ENCODE measurements at regions not wholly inside any gene's neighbourhood (a gene's known extent, or its start where the extent isn't known, plus 50 kb on each side); places are given as distances from the start of the nearest gene placed in this dataset.

GRCh38 chr2:236763857-236764256 is 194.2 kb downstream of the ACKR3 start:
- Mint-ChIP-seq H3K36me3 (no peaks in the 10 kb centered on the region), H3K27me3 (peaks cover 10% of the 10 kb centered on the region), H3K9me3 (no peaks in the 10 kb centered on the region), H3K4me1 (no peaks in the 10 kb centered on the region), H3K4me3 (no peak overlapping the region), H3K27ac (no peak overlapping the region)
- no peak for DNase-seq

GRCh38 chr2:236764716-236765115 is 195.1 kb downstream of the ACKR3 start:
- H3K9me3 Mint-ChIP-seq = no peaks in the 10 kb centered on the region
- H3K36me3 Mint-ChIP-seq = no peaks in the 10 kb centered on the region
- DNase-seq = no peak
- peaks cover 10% of the 10 kb centered on the region for H3K27me3 Mint-ChIP-seq
- no peak overlapping the region for H3K27ac Mint-ChIP-seq
- no peaks in the 10 kb centered on the region for H3K4me1 Mint-ChIP-seq
- H3K4me3 Mint-ChIP-seq = no peak overlapping the region

- H3K36me3 Mint-ChIP-seq = no peaks in the 10 kb centered on the region
Measured at GRCh38 chr2:236765478-236765877, 195.9 kb downstream of the ACKR3 start.

GRCh38 chr2:236766850-236767249 is 197.2 kb downstream of the ACKR3 start:
- Mint-ChIP-seq H3K27me3 (peaks cover 8% of the 10 kb centered on the region), H3K4me1 (no peaks in the 10 kb centered on the region), H3K9me3 (no peaks in the 10 kb centered on the region), H3K36me3 (no peaks in the 10 kb centered on the region), H3K4me3 (no peak overlapping the region), H3K27ac (no peak overlapping the region)
- no peak for DNase-seq

More at GRCh38 chr2:236765478-236765877, 195.9 kb downstream of the ACKR3 start:
- Mint-ChIP-seq H3K4me1 (no peaks in the 10 kb centered on the region), H3K27ac (no peak overlapping the region), H3K4me3 (no peak overlapping the region), H3K9me3 (no peaks in the 10 kb centered on the region), H3K27me3 (peaks cover 8% of the 10 kb centered on the region)
- no peak for DNase-seq

GRCh38 chr2:236767941-236768340 is 198.3 kb downstream of the ACKR3 start:
- no peaks in the 10 kb centered on the region for H3K36me3 Mint-ChIP-seq
- H3K4me1 Mint-ChIP-seq = no peaks in the 10 kb centered on the region
- H3K27ac Mint-ChIP-seq = no peak overlapping the region
- peaks cover 8% of the 10 kb centered on the region for H3K27me3 Mint-ChIP-seq
- H3K9me3 Mint-ChIP-seq = no peaks in the 10 kb centered on the region
- no peak for DNase-seq
- H3K4me3 Mint-ChIP-seq = no peak overlapping the region

GRCh38 chr2:236768393-236769140 is 198.9 kb downstream of the ACKR3 start:
- no peaks in the 10 kb centered on the region for H3K4me1 Mint-ChIP-seq
- peaks cover 8% of the 10 kb centered on the region for H3K27me3 Mint-ChIP-seq
- no peak overlapping the region for H3K4me3 Mint-ChIP-seq
- H3K27ac Mint-ChIP-seq = no peak overlapping the region
- H3K9me3 Mint-ChIP-seq = no peaks in the 10 kb centered on the region
- no peaks in the 10 kb centered on the region for H3K36me3 Mint-ChIP-seq
- DNase-seq = no peak

GRCh38 chr2:236769981-236770671 is 200.5 kb downstream of the ACKR3 start:
- Mint-ChIP-seq H3K4me3 (no peak overlapping the region), H3K27me3 (peaks cover 8% of the 10 kb centered on the region), H3K27ac (no peak overlapping the region), H3K36me3 (no peaks in the 10 kb centered on the region), H3K9me3 (no peaks in the 10 kb centered on the region), H3K4me1 (no peaks in the 10 kb centered on the region)
- no peak for DNase-seq

GRCh38 chr2:236772220-236772837 is 202.7 kb downstream of the ACKR3 start:
- Mint-ChIP-seq H3K36me3 (no peaks in the 10 kb centered on the region), H3K27ac (no peak overlapping the region), H3K4me3 (no peak overlapping the region), H3K4me1 (no peaks in the 10 kb centered on the region), H3K9me3 (no peaks in the 10 kb centered on the region), H3K27me3 (peaks cover 5% of the 10 kb centered on the region)
- no peak for DNase-seq

- Mint-ChIP-seq H3K9me3 (no peaks in the 10 kb centered on the region), H3K27ac (no peak overlapping the region), H3K4me3 (no peak overlapping the region), H3K27me3 (peaks cover 5% of the 10 kb centered on the region), H3K36me3 (no peaks in the 10 kb centered on the region), H3K4me1 (no peaks in the 10 kb centered on the region)
- DNase-seq = no peak
Measured at GRCh38 chr2:236773206-236773605, 203.6 kb downstream of the ACKR3 start.

GRCh38 chr2:236774171-236774570 is 204.5 kb downstream of the ACKR3 start:
- Mint-ChIP-seq H3K27me3 (peaks cover 8% of the 10 kb centered on the region), H3K36me3 (no peaks in the 10 kb centered on the region), H3K4me3 (no peak overlapping the region), H3K27ac (no peak overlapping the region), H3K9me3 (no peaks in the 10 kb centered on the region), H3K4me1 (no peaks in the 10 kb centered on the region)
- no peak for DNase-seq

- no peak for DNase-seq
- Mint-ChIP-seq H3K9me3 (no peaks in the 10 kb centered on the region), H3K27ac (no peak overlapping the region), H3K4me3 (no peak overlapping the region), H3K4me1 (no peaks in the 10 kb centered on the region), H3K36me3 (no peaks in the 10 kb centered on the region), H3K27me3 (peaks cover 3% of the 10 kb centered on the region)
Measured at GRCh38 chr2:236775511-236775910, 205.9 kb downstream of the ACKR3 start.

GRCh38 chr2:236776206-236776605 is 206.6 kb downstream of the ACKR3 start:
- Mint-ChIP-seq H3K4me1 (no peaks in the 10 kb centered on the region), H3K27ac (no peak overlapping the region), H3K4me3 (no peak overlapping the region), H3K27me3 (peaks cover 3% of the 10 kb centered on the region), H3K36me3 (no peaks in the 10 kb centered on the region), H3K9me3 (no peaks in the 10 kb centered on the region)
- DNase-seq = no peak

- H3K36me3 Mint-ChIP-seq = no peaks in the 10 kb centered on the region
- no peak overlapping the region for H3K27ac Mint-ChIP-seq
- H3K4me3 Mint-ChIP-seq = no peak overlapping the region
- DNase-seq = no peak
- no peaks in the 10 kb centered on the region for H3K4me1 Mint-ChIP-seq
- peaks cover 3% of the 10 kb centered on the region for H3K27me3 Mint-ChIP-seq
- H3K9me3 Mint-ChIP-seq = no peaks in the 10 kb centered on the region
Measured at GRCh38 chr2:236776695-236777251, 207.1 kb downstream of the ACKR3 start.

GRCh38 chr2:236777408-236777807 is 207.8 kb downstream of the ACKR3 start:
- no peaks in the 10 kb centered on the region for H3K9me3 Mint-ChIP-seq
- H3K36me3 Mint-ChIP-seq = no peaks in the 10 kb centered on the region
- H3K4me3 Mint-ChIP-seq = no peak overlapping the region
- no peaks in the 10 kb centered on the region for H3K4me1 Mint-ChIP-seq
- no peak overlapping the region for H3K27ac Mint-ChIP-seq
- peaks cover 6% of the 10 kb centered on the region for H3K27me3 Mint-ChIP-seq
- DNase-seq = no peak
